NCI-H748 (cell line): ENCODE measurements at regions not wholly inside any gene's neighbourhood (a gene's known extent, or its start where the extent isn't known, plus 50 kb on each side); places are given as distances from the start of the nearest gene placed in this dataset.
"Not testable (repeated sequence)": the region's sequence is repeated elsewhere in the genome, so short reads cannot be mapped to it uniquely, and the experiment has no call there.

ENCODE experiments used
- DNase-seq: peaks from one replicate; lab custom pipeline; 2025; ENCODE audit not compliant: unreplicated experiment; lab: John Stamatoyannopoulos, UW

GRCh38 chr7:106747804-106748203 is 86.8 kb upstream of the CCDC71L start:
- no peak for DNase-seq

GRCh38 chr7:106749165-106749564 is 88.2 kb upstream of the CCDC71L start:
- DNase-seq: no peak

DNA sequence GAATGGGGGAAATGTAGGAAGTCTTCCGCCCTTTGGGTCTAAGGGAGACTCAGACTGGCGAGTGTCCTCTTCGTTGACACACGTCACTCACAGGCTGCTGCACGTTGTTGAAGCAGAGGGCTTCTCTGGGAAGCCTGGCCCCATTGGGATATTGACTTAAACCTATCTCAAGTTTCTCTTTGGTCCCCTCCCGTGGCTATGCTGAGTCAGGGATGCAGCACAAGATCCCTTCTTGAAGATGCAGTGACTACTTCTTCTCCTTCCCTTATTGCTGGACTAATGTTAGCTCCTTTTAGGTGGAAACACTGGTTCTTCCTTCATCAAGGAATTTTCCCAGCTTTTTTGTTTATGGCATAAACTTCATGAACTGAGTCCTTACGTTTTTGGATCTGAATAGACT is 89.8 kb upstream of the CCDC71L start:
- no peak for DNase-seq

GRCh38 chr7:106752367-106752766 is 91.4 kb upstream of the CCDC71L start:
- no peak for DNase-seq

- DNase-seq: not testable (repeated sequence)
Measured at GRCh38 chr7:106755024-106755423, 94.1 kb upstream of the CCDC71L start.

DNA sequence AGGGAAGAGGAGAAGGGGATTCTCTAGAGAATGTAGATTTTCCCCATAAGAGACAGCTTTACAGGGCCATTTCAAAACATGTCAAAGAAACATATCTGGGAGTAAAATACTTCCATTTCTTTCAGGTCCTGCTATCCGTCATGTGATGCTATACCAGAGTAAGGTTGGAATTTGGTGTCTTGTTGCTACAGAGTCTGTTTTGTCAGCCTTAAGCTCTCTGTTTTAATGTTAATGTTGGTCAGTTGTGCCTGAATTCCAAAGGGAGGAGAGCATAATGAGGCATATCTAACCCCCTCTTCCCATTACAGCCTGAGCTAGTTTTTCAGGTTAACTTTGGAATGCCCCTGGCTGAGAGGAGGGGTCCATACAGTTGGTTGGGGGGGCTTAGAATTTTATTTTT is 94.7 kb upstream of the CCDC71L start:
- no peak for DNase-seq

GRCh38 chr7:106756071-106756470 is 95.1 kb upstream of the CCDC71L start:
- DNase-seq: no peak

DNA sequence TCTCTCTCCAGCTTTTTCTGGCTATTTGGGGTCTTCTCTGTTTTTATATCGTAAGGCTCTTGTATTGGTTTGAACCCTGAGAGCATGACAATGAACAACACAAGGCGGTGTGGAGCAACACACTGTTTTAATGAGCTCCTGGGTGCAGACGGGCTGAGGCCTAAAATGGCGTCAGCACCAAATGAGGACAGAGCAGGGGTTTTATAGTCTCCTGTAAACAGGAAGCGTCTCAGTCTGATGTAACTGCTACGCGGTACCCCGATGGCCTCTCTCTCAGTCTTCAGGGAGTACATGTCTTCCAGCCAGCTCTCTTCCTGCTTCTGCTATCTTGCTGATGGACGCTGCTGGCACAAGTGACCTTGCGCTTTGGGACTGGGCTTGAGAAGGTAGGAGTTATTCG is 95.9 kb upstream of the CCDC71L start:
- no peak for DNase-seq

- DNase-seq: peak; percentile 40
Measured at GRCh38 chr7:106757846-106758245, 96.9 kb upstream of the CCDC71L start.

DNA sequence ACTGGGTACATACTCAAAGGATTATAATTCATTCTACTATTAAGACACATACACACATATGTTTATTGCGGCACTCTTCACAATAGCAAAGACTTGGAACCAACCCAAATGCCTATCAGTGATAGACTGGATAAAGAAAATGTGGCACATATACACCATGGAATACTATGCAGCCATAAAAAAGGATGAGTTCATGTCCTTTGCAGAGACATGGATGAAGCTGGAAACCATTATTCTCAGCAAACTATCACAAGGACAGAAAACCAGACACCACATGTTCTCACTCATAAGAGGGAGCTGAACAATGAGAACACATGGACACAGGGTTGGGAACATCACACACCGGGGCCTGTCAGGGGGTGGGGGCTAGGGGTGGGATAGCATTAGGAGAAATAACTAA is 101.9 kb upstream of the CCDC71L start:
- not testable (repeated sequence) for DNase-seq

DNA sequence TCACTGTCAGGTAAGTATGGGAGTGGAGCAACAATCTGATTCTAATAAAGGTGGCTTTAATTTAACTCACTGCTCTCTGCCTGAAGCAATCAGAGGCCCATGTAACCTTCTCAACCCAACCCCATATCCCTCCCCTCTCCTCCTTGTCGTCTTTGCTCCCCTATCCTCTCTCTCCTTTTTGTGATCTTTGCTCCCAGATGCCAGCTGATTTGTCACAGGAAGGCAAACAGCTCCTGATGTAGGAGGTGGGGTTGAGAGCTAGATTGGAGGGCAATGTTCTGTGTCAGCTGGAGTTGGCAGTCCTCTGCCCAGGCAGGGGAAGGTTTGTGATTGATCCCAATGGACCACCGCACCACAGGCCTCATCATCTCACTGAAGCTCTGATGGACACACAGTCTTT is 101.4 kb upstream of the PIK3CG start:
- DNase-seq: no peak

DNA sequence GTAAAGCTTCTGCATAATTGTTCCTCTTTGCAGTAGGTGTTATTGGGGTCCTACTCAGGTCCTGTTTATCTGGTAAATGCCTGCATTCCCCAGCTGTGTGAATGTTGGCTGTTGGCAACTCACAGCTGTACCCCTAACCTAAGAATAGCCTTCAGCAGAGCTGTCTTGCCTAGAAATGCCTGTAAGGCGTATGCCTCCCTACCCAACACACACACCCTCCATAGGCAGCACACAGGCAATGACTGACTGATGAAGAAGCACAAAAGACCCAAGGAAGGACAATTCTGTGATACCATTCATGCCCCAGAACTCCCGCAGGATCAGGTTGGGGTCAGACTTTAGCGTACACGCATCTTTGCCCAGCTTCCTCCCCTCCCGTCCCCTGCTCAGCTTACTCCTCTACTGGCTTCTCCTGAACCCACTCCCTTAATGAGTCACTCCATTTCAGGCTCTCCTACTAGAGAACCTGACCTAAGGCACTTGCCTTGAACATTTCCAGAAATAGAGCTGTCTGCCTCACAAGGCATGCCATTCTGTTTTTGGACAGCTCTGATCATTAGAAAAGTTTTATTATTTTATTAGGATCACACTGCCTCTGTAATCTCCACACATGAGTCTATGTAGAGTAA is 99.2 kb upstream of the PIK3CG start:
- no peak for DNase-seq

GRCh38 chr7:106766551-106766950 is 98.5 kb upstream of the PIK3CG start:
- no peak for DNase-seq

DNA sequence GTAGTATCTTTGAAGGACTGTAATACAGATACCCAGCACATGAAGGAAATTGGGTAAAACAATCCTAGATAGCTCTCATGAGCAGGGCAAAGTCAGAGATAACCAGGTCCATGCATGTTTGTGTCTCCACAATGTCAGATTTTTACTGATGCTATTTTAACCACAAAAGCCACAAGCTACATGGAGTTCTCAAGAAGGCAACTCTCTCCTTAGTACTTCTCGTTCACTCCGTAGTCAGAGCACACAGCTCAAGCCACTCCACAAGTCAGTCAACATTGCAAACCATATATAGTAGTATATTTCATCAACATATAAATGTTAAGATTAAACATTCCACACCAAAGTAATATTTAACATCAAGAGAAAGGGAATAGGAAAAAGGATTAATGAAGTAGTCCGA is 98.0 kb upstream of the PIK3CG start:
- DNase-seq: no peak

GRCh38 chr7:106767498-106768323 is 97.4 kb upstream of the PIK3CG start:
- no peak for DNase-seq

- DNase-seq: no peak
Measured at GRCh38 chr7:106768324-106768751, 96.7 kb upstream of the PIK3CG start.

- DNase-seq: no peak
Measured at GRCh38 chr7:106770191-106770590, 94.9 kb upstream of the PIK3CG start.

DNA sequence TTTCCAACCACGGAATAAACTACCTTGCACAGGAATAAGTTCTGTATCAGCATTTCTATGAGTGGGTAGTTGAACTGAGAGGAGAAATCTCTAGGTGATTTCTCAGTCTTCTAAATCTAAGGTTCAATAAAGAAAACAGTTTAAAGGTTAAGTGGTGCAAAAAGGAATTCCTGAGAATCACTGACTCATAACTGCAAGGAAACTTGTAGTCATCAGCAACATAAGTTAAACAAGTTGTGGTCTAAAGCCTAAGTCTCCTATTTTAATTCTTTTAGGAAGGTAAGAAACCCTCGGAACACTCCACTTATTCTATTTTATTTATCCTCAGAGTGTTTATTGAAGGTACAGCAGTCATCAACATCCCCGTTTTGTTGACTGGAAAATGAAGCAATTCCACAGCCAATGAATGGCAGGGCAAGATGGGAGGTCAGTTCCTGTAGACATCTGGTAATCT is 92.4 kb upstream of the PIK3CG start:
- no peak for DNase-seq

DNA sequence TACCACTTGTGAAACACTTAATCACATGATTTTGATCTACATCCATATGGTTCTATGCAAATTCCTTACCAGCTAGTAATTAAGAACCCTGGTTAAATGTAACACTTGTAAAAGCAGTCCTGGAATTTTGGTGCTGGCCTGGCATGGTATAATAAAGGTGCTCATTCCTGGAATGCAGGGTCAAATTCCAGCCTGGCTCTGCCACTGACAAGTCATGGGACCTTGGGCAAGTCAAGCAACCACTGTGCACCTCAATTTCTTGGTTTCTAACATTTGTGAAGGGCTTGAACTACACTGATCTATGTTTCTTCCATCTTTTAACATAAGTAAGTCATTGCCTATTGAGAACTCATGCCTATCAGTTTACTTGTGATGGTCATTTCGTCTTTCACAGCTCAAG is 91.9 kb upstream of the PIK3CG start:
- DNase-seq: no peak

DNA sequence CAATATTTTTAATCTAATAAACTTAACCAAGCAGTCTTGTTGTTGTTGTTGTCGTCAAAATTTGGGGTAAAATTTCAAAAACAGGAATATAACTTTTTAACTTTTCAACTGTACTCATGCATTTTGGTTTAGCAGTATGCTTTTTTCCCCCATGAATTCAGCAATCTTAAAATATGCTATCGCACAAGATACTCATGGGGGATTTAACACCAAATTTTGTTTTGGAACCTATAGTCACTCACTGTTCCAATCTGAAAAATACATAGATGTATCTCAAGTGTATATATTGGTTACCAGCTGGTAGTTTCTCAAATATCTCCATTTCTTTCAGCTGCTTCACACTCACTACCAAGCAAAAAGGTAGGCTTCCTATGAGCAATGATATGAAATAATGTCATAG is 91.4 kb upstream of the PIK3CG start:
- DNase-seq: no peak

DNA sequence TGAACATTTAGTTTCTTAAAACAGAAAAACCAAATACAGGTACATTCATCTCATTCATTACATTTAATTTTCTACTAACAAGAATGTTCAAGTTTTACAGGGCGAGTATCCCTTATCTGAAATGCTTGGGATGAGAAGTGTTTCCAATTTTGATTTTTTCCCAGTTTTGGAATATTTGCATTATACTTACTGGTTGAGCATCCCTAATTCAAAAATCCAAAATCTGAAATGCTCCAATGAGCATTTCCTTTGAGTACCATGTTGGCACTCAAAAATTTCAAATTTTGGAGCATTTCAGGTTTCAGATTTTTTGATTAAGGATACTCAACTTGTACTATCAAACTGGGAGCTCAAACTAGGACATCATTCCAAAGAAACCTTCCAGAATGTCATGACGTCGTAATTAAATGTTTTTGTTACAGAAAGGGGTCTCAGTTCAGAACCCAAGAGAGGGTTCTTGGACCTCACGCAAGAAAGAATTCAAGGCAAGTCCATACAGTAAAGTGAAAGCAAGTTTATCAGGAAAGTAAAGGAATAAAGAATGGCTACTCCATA is 90.8 kb upstream of the PIK3CG start:
- no peak for DNase-seq
